Mucosa of rectum (tissue), 2 donors: ENCODE measurements at regions not wholly inside any gene's neighbourhood (a gene's known extent, or its start where the extent isn't known, plus 50 kb on each side); places are given as distances from the start of the nearest gene placed in this dataset.
"Not testable (repeated sequence)": the region's sequence is repeated elsewhere in the genome, so short reads cannot be mapped to it uniquely, and the experiment has no call there.

Source experiments
- H3K27ac ChIP-seq, 2 donors: one replicate each; pipeline ENCODE4 v1.7.0; 2013; ENCODE audit warnings: inconsistent platforms in 2 of 2, low read depth in 2 of 2, low read length in 2 of 2
- H3K27me3 ChIP-seq, 2 donors: one replicate each; pipeline ENCODE4 v1.7.0; 2013; ENCODE audit warnings: low read length in 2 of 2; ENCODE audit not compliant: control insufficient read depth in 2 of 2, insufficient read depth in 2 of 2
- H3K36me3 ChIP-seq, 2 donors: one replicate each; pipeline ENCODE4 v1.7.0; 2013; ENCODE audit warnings: low read length in 2 of 2; ENCODE audit not compliant: control insufficient read depth in 2 of 2, insufficient read depth in 2 of 2
- H3K4me1 ChIP-seq, 2 donors: one replicate each; pipeline ENCODE4 v1.7.0; 2013; ENCODE audit warnings: low read length in 2 of 2, mild to moderate bottlenecking in 1 of 2; ENCODE audit not compliant: control insufficient read depth in 2 of 2, insufficient read depth in 2 of 2
- H3K4me3 ChIP-seq, 2 donors: one replicate each; pipeline ENCODE4 v1.7.0; 2013; ENCODE audit warnings: low read length in 2 of 2
- H3K9ac ChIP-seq, 2 donors: one replicate each; pipeline ENCODE4 v1.7.0; 2013; ENCODE audit warnings: low read length in 2 of 2, low read depth in 1 of 2, mild to moderate bottlenecking in 1 of 2
- H3K9me3 ChIP-seq, 2 donors: one replicate each; pipeline ENCODE4 v1.7.0; 2013; ENCODE audit warnings: low read length in 2 of 2; ENCODE audit not compliant: control insufficient read depth in 2 of 2
- donor health status: healthy.
- donor health status: Normal muscosa, but diverticular disease.

DNA sequence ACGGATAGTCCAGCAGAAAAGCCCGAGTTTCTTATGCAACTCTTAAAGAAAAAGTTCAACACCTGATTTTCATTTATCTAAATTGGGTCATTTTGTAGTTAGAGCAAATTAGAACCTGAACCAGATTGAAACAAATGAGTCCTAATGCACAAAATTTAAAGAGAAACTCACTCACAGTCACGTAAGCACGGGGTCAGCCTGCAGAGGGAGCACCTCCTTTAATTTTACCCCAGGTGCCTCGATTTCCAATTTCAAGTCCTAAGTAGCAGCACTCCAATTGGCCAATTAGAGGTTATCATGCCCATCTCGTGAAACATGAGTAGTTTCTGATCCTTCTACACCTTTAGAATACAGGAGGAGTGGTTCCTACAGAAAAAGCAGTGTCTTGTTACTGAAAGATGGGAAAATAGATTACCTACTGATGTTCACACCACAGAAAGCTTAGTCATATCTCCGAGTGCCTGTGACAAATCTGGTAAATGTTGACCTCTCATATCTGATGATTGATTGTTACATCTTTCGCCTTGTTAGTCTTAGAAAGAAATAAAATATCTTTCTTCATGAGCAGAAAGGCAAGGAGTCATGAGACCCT, 1929.8 kb upstream of the LRRTM1 start:
- Histone ChIP-seq H3K27me3 (no peaks in the 10 kb centered on the region), H3K9me3 (no peaks in the 10 kb centered on the region), H3K9ac (no peak overlapping the region), H3K27ac (no peak overlapping the region), H3K4me3 (no peak overlapping the region), H3K36me3 (no peaks in the 10 kb centered on the region), H3K4me1 (peaks cover 0 to 4% of the 10 kb centered on the region in 2 donors)

- no peak overlapping the region for H3K27ac ChIP-seq
- H3K9ac ChIP-seq, result no peak overlapping the region
- H3K4me3 ChIP-seq, result no peak overlapping the region
Measured at GRCh38 chr2:82233806-82234205, 1929.3 kb upstream of the LRRTM1 start.

DNA sequence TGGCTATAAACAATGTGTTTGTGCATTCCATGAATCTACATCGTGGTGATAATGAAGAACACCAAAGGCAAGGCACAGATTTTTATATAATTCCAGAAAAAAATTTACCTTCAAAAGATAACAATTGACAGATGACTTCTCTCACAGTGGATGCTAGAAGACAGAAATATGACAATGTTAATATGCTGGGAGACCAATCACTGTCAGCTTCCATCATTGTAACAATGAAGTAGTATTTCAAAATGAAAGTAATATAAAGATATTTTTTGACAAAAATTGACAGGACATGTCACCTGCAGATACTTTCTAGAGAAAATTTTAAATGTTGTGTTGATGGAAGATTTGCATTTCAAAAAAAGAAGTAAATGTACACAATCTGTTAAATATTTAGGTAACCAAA, 1925.9 kb upstream of the LRRTM1 start:
- no peak overlapping the region for H3K4me3 ChIP-seq
- H3K9ac ChIP-seq, result no peak overlapping the region
- no peaks in the 10 kb centered on the region for H3K9me3 ChIP-seq
- no peak overlapping the region for H3K27ac ChIP-seq
- no peaks in the 10 kb centered on the region for H3K4me1 ChIP-seq
- H3K36me3 ChIP-seq, result no peaks in the 10 kb centered on the region
- H3K27me3 ChIP-seq, result no peaks in the 10 kb centered on the region

More at GRCh38 chr2:82233806-82234205, 1929.3 kb upstream of the LRRTM1 start:
- no peaks in the 10 kb centered on the region for H3K9me3 ChIP-seq
- H3K36me3 ChIP-seq, result no peaks in the 10 kb centered on the region
- no peaks in the 10 kb centered on the region for H3K27me3 ChIP-seq
- H3K4me1 ChIP-seq, result no peaks in the 10 kb centered on the region

- Histone ChIP-seq H3K4me3 (no peak overlapping the region), H3K9ac (no peak overlapping the region), H3K36me3 (no peaks in the 10 kb centered on the region), H3K9me3 (no peaks in the 10 kb centered on the region), H3K4me1 (no peaks in the 10 kb centered on the region), H3K27ac (no peak overlapping the region), H3K27me3 (no peaks in the 10 kb centered on the region)
Measured at GRCh38 chr2:82226441-82226840, 1921.9 kb upstream of the LRRTM1 start.

DNA sequence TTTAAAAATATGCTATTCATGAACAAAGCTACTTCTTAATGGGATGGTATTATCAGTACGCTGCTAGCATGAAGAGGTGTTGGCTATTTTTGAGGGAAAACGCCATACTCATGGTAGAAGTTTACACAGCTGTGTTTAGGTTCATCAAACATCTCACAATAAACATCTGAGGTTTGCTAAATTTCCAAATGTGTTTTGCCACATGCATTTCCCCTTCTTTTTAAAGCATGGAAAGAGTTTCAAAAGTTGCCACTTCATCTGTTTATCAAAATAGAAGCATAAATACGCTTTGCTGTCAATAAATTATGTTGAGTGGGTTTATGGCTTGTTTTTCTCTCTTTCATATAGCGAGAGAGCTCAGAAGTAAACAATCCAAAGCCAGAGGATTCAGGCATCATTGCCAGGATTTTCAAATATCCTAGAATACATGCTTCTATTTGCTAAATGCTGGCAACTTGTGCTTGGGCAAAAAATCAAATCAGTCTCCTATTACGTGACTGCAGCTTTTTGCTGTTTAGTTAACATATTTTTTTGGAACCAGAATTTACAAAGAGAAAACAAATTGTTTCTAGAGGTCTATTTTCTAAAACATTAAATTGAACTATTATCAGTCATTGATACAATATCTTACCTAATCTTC, 1919.9 kb upstream of the LRRTM1 start:
- Histone ChIP-seq H3K4me1 (no peaks in the 10 kb centered on the region), H3K27me3 (no peaks in the 10 kb centered on the region), H3K9ac (no peak overlapping the region), H3K36me3 (no peaks in the 10 kb centered on the region), H3K4me3 (no peak overlapping the region), H3K27ac (no peak overlapping the region), H3K9me3 (no peaks in the 10 kb centered on the region)

DNA sequence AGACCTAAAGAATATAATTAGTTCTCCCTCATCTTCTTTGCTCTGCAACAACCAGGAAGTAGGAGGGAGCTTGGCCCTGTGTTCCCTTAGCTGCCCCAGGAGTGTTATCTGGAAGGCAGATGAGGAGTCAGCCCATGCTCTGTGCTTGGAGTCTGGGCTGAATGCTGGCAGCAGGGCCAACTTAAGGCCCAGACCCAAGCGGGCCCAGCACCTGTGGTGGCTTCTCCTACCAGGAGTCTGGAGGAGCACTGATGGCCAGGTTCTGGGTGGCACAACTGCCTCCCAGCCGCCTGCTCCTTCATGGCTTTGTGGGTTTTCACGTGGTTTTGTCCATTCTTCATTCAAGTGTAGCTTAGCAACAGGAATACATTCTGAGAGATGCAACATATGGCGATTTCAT, 1910.7 kb upstream of the LRRTM1 start:
- Histone ChIP-seq H3K9me3 (no peaks in the 10 kb centered on the region), H3K27ac (no peak overlapping the region), H3K27me3 (no peaks in the 10 kb centered on the region), H3K36me3 (no peaks in the 10 kb centered on the region), H3K9ac (no peak overlapping the region), H3K4me1 (no peaks in the 10 kb centered on the region), H3K4me3 (no peak overlapping the region)

DNA sequence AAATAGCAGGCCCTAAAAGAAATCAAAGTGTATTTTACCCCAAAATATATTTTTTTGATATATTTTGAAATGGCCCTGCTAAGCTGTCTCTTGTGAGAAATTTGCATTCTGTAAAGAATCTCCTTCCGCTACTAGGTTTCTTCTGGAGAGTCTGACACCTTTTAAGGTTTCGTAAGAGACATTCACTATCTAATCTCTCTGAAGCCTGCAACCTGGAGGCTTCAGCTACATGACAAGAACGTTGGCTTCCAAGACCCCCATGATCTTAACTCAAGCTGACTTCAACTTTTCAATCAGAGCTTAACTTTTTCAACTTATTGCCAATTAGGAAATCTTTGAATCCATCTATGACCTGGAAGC, 1894.9 kb upstream of the LRRTM1 start:
- Histone ChIP-seq H3K9ac (no peak overlapping the region), H3K27ac (no peak overlapping the region), H3K9me3 (no peaks in the 10 kb centered on the region), H3K4me1 (no peaks in the 10 kb centered on the region), H3K4me3 (no peak overlapping the region), H3K27me3 (no peaks in the 10 kb centered on the region), H3K36me3 (no peaks in the 10 kb centered on the region)

- no peaks in the 10 kb centered on the region for H3K27me3 ChIP-seq
- H3K4me3 ChIP-seq, result no peak overlapping the region
- no peaks in the 10 kb centered on the region for H3K4me1 ChIP-seq
- no peak overlapping the region for H3K27ac ChIP-seq
- H3K9ac ChIP-seq, result no peak overlapping the region
- no peaks in the 10 kb centered on the region for H3K36me3 ChIP-seq
- no peaks in the 10 kb centered on the region for H3K9me3 ChIP-seq
Measured at GRCh38 chr2:82198809-82199492, 1894.4 kb upstream of the LRRTM1 start.

- Histone ChIP-seq H3K9ac (no peak overlapping the region), H3K27me3 (no peaks in the 10 kb centered on the region), H3K4me3 (no peak overlapping the region), H3K4me1 (no peaks in the 10 kb centered on the region), H3K27ac (no peak overlapping the region), H3K9me3 (no peaks in the 10 kb centered on the region), H3K36me3 (no peaks in the 10 kb centered on the region)
Measured at GRCh38 chr2:82182270-82182669, 1877.7 kb upstream of the LRRTM1 start.

GRCh38 chr2:82175210-82175609, 1870.7 kb upstream of the LRRTM1 start:
- not testable (repeated sequence) for H3K4me3 ChIP-seq, H3K27ac ChIP-seq, H3K9ac ChIP-seq, H3K27me3 ChIP-seq, H3K36me3 ChIP-seq, H3K4me1 ChIP-seq, H3K9me3 ChIP-seq
